Right atrium auricular region (tissue), 2 donors: ENCODE measurements at regions not wholly inside any gene's neighbourhood (a gene's known extent, or its start where the extent isn't known, plus 50 kb on each side); places are given as distances from the start of the nearest gene placed in this dataset.

ENCODE experiments used
- DNase-seq: peaks from one replicate; pipeline ENCODE4 v3.0.0-alpha.2; 2019; ENCODE audit warnings: low spot score
- H3K27ac ChIP-seq, 2 donors: fragments of 200-600 bp; sonication (generic); 1 replicate in 1 of 2; 2 replicates in 1 of 2; pipeline ENCODE4 v1.5.1; 2016 to 2019
- H3K27me3 ChIP-seq, 2 donors: fragments of 200-600 bp; sonication (generic); one replicate each; pipeline versions ENCODE4 v1.5.1 to v1.6.0; 2017 to 2019
- H3K36me3 ChIP-seq: fragments of 200-600 bp; sonication (generic); one replicate; pipeline ENCODE4 v1.5.1; 2016
- H3K4me1 ChIP-seq, 2 donors: fragments of 200-600 bp; sonication (generic); one replicate each; pipeline versions ENCODE4 v1.5.1 to v1.6.0; 2017 to 2019
- H3K4me3 ChIP-seq, 2 donors: fragments of 200-600 bp; sonication (generic); 1 replicate in 1 of 2; 2 replicates in 1 of 2; pipeline ENCODE4 v1.5.1; 2017 to 2019; ENCODE audit warnings: mild to moderate bottlenecking in 1 of 2, moderate library complexity in 1 of 2
- H3K9me3 ChIP-seq, 2 donors: fragments of 200-600 bp; sonication (generic); one replicate each; pipeline ENCODE4 v1.5.1; 2019
- TF ChIP-seq, protein P1 (sequence below), 2 donors: fragments of 200-600 bp; sonication (generic); IDR thresholded peaks; one replicate each; pipeline ENCODE4 v1.5.1; 2019; ENCODE audit warnings: antibody characterized with exemption in 2 of 2

DNA sequence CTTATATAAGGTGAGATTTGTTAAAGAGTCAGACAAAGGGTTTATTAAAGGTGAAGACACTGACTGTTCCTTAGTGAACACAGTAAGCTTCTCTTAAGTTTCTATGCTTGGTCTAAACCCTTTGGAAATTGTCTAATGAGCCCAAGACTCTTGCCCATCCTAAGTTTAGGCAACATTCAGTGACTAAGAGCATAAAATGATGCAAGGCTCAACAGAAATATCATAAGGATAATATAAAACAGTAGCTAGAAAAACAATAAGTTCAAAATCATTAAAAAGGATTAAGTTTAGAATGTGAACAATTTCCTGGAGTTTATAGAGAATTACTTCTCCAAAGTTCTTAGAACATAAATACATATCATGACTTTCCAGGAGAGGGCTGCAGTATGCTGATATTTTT lies 108.9 kb upstream of the PDC start:
- DNase-seq = no peak
- Histone ChIP-seq H3K9me3 (no peaks in the 10 kb centered on the region), H3K4me1 (no peaks in the 10 kb centered on the region), H3K36me3 (no peaks in the 10 kb centered on the region), H3K27me3 (no peaks in the 10 kb centered on the region), H3K4me3 (no peak overlapping the region), H3K27ac (no peak overlapping the region)
- TF ChIP-seq, protein P1, sequence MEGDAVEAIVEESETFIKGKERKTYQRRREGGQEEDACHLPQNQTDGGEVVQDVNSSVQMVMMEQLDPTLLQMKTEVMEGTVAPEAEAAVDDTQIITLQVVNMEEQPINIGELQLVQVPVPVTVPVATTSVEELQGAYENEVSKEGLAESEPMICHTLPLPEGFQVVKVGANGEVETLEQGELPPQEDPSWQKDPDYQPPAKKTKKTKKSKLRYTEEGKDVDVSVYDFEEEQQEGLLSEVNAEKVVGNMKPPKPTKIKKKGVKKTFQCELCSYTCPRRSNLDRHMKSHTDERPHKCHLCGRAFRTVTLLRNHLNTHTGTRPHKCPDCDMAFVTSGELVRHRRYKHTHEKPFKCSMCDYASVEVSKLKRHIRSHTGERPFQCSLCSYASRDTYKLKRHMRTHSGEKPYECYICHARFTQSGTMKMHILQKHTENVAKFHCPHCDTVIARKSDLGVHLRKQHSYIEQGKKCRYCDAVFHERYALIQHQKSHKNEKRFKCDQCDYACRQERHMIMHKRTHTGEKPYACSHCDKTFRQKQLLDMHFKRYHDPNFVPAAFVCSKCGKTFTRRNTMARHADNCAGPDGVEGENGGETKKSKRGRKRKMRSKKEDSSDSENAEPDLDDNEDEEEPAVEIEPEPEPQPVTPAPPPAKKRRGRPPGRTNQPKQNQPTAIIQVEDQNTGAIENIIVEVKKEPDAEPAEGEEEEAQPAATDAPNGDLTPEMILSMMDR (IDR thresholded peaks at IDR 0.05) = no peak

DNA sequence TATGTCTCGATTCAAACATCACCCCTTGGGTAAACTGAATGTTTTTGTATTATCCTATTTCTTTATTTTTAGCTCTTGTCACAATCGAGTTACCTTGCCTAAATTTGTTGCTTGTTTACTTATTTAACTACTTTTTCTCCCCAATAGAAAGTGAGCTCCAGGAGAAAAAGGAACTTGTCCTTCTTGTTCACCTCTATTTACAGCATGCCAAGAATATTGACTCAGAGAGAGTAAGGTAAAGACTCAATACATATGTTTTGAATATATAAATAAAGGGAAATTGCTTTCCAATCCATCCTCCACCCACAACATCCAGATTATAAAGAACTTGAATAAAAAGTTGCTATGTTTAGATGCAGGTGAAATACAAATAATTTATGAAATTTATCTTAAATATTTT lies 107.3 kb upstream of the PDC start:
- no peaks in the 10 kb centered on the region for H3K9me3 ChIP-seq
- H3K36me3 ChIP-seq = no peaks in the 10 kb centered on the region
- no peak overlapping the region for H3K4me3 ChIP-seq
- no peak overlapping the region for H3K27ac ChIP-seq
- TF ChIP-seq, protein P1 (IDR thresholded peaks at IDR 0.05) = no peak
- H3K27me3 ChIP-seq = no peaks in the 10 kb centered on the region
- no peak for DNase-seq
- no peaks in the 10 kb centered on the region for H3K4me1 ChIP-seq

DNA sequence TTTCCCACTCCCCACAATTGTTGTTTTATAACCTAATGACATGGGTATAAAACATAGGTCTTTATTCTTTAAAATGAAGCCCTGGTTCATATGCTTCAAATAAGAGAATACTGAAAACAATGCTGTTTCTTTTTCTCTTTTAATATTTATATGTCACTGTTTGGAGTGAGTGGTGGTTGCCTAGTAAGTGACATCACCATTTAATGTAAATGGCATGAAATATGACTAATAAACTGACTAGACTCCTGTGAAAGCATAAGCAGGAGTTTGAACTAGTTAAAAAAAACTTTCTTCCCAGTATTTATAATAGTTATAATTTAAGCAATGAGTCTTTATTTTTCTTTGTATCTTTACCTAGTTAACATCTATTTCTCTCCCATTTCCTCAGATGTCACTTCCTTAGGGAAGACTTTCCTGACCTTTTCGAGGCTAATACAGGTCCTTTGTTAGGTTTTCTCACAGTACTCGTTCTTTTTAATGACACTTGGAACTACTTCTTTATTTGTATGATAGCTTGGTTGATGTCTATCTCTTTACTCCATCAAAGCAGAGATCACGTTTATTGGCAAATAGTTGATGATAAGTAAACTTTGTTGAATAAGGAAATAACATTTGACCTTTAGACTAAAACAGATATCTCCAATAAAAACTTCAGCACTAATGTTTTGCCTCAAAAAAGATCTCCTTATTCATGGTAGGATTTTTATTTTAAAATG lies 105.4 kb upstream of the PDC start:
- H3K36me3 ChIP-seq = no peaks in the 10 kb centered on the region
- no peak overlapping the region for H3K27ac ChIP-seq
- TF ChIP-seq, protein P1 (IDR thresholded peaks at IDR 0.05) = no peak
- no peaks in the 10 kb centered on the region for H3K4me1 ChIP-seq
- H3K27me3 ChIP-seq = no peaks in the 10 kb centered on the region
- no peak for DNase-seq
- H3K4me3 ChIP-seq = no peak overlapping the region
- no peaks in the 10 kb centered on the region for H3K9me3 ChIP-seq

DNA sequence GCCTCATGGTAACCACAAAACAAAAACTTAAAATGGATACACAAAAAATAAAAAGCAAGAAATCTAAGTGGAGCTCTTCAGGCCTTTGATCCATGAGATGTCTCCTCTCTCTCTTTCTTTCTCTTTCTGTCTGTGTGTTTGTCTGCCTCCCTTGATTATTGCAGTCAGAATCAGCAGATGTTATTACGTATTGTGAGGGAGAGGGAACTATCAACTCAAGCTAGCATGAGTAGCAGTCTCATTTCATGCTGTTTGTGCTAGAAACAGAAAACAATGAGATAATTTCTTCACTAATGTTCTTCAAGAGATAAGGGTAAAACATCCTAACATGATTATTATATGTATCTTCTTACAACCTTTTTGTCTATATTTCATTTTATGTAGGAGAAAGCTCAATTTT lies 103.7 kb upstream of the PDC start:
- no peak overlapping the region for H3K27ac ChIP-seq
- no peaks in the 10 kb centered on the region for H3K36me3 ChIP-seq
- no peaks in the 10 kb centered on the region for H3K9me3 ChIP-seq
- H3K4me1 ChIP-seq = no peaks in the 10 kb centered on the region
- TF ChIP-seq, protein P1 (IDR thresholded peaks at IDR 0.05) = no peak
- no peaks in the 10 kb centered on the region for H3K27me3 ChIP-seq
- H3K4me3 ChIP-seq = no peak overlapping the region
- DNase-seq = no peak

DNA sequence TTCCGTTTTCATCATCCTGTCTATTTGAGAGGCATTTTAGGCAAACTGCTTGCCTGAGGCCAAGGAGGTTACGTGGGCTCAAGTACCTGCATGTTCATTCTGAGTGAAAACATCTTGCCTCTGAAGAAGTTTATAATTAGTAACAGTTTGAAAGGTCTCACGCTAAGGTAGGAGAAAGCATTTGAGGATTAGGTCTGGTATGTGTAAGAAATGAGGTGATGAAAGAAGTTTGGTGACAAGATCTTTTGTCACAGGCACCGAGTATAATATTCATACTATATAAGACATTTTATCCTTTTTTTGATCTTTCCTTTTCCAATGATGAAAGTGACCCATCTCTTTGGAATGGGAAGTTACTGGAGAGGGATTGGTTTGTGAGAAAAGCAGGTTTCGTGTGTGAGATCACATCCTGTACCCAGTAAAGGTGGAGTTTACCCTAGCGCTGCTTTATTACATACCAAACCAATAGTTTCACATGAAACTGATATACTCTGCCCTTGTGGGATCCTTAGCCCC lies 98.7 kb upstream of the PDC start:
- Histone ChIP-seq H3K27ac (no peak overlapping the region), H3K4me1 (no peaks in the 10 kb centered on the region)

More for the DNA sequence above, 98.7 kb upstream of the PDC start:
- Histone ChIP-seq H3K4me3 (no peak overlapping the region), H3K36me3 (no peaks in the 10 kb centered on the region), H3K9me3 (no peaks in the 10 kb centered on the region), H3K27me3 (no peaks in the 10 kb centered on the region)
- TF ChIP-seq, protein P1 (IDR thresholded peaks at IDR 0.05) = no peak
- no peak for DNase-seq
